GM19397 (cell line): ENCODE measurements at regions not wholly inside any gene's neighbourhood (a gene's known extent, or its start where the extent isn't known, plus 50 kb on each side); places are given as distances from the start of the nearest gene placed in this dataset.

ENCODE experiments used
- ATAC-seq: cut with Tn5 transposase; IDR thresholded peaks from one replicate; pipeline ENCODE4 v1.9.1; 2021; ENCODE audit warnings: mild to moderate bottlenecking, moderate library complexity; ENCODE audit not compliant: unreplicated experiment

GRCh38 chr11:105334025-105334714, 194.6 kb upstream of the CARD18 start:
- ATAC-seq, result no peak

GRCh38 chr11:105333153-105333552, 193.6 kb upstream of the CARD18 start:
- no peak for ATAC-seq

- no peak for ATAC-seq
Observed at GRCh38 chr11:105332171-105332570, 192.6 kb upstream of the CARD18 start.

GRCh38 chr11:105328061-105328460, 188.5 kb upstream of the CARD18 start:
- no peak for ATAC-seq

GRCh38 chr11:105324156-105324555, 184.6 kb upstream of the CARD18 start:
- no peak for ATAC-seq

- ATAC-seq, result no peak
Observed at GRCh38 chr11:105321696-105322095, 182.1 kb upstream of the CARD18 start.

GRCh38 chr11:105315287-105315686, 175.7 kb upstream of the CARD18 start:
- no peak for ATAC-seq

GRCh38 chr11:105312266-105312665, 172.7 kb upstream of the CARD18 start:
- ATAC-seq, result no peak

GRCh38 chr11:105298630-105299029, 159.1 kb upstream of the CARD18 start:
- no peak for ATAC-seq

- no peak for ATAC-seq
Observed at GRCh38 chr11:105298174-105298573, 158.6 kb upstream of the CARD18 start.

- ATAC-seq, result no peak
Observed at GRCh38 chr11:105297463-105297862, 157.9 kb upstream of the CARD18 start.

- no peak for ATAC-seq
Observed at GRCh38 chr11:105296806-105297205, 157.2 kb upstream of the CARD18 start.

- ATAC-seq, result no peak
Observed at GRCh38 chr11:105296386-105296785, 156.8 kb upstream of the CARD18 start.

GRCh38 chr11:105282658-105283057, 143.1 kb upstream of the CARD18 start:
- no peak for ATAC-seq

GRCh38 chr11:105274631-105275030, 135.1 kb upstream of the CARD18 start:
- no peak for ATAC-seq

GRCh38 chr11:105273660-105274280, 134.2 kb upstream of the CARD18 start:
- no peak for ATAC-seq

GRCh38 chr11:105269862-105270261, 130.3 kb upstream of the CARD18 start:
- no peak for ATAC-seq

GRCh38 chr11:105268404-105269062, 129.0 kb upstream of the CARD18 start:
- no peak for ATAC-seq

- ATAC-seq, result no peak
Observed at GRCh38 chr11:105265845-105266244, 126.3 kb upstream of the CARD18 start.

- no peak for ATAC-seq
Observed at GRCh38 chr11:105260976-105261375, 121.4 kb upstream of the CARD18 start.

- no peak for ATAC-seq
Observed at GRCh38 chr11:105245781-105246315, 106.3 kb upstream of the CARD18 start.
